HG02852 (cell line): ENCODE measurements at regions not wholly inside any gene's neighbourhood (a gene's known extent, or its start where the extent isn't known, plus 50 kb on each side); places are given as distances from the start of the nearest gene placed in this dataset.
"Not testable (repeated sequence)": the region's sequence is repeated elsewhere in the genome, so short reads cannot be mapped to it uniquely, and the experiment has no call there.

Source experiments
- ATAC-seq: cut with Tn5 transposase; IDR thresholded peaks from one replicate; pipeline ENCODE4 v1.9.1; 2021; ENCODE audit warnings: mild to moderate bottlenecking, moderate library complexity; ENCODE audit not compliant: unreplicated experiment

- no peak for ATAC-seq
Measured at GRCh38 chr7:81296726-81297125, 377.9 kb upstream of the SEMA3C start.

- no peak for ATAC-seq
Measured at GRCh38 chr7:81294897-81295515, 376.2 kb upstream of the SEMA3C start.

GRCh38 chr7:81293806-81294205 is 375.0 kb upstream of the SEMA3C start:
- no peak for ATAC-seq

GRCh38 chr7:81286754-81287153 is 367.9 kb upstream of the SEMA3C start:
- not testable (repeated sequence) for ATAC-seq

GRCh38 chr7:81285142-81285871 is 366.5 kb upstream of the SEMA3C start:
- no peak for ATAC-seq

- ATAC-seq = no peak
Measured at GRCh38 chr7:81284576-81284975, 365.7 kb upstream of the SEMA3C start.

- no peak for ATAC-seq
Measured at GRCh38 chr7:81280531-81280930, 361.7 kb upstream of the SEMA3C start.

GRCh38 chr7:81277691-81278090 is 358.8 kb upstream of the SEMA3C start:
- no peak for ATAC-seq

GRCh38 chr7:81273601-81274397 is 354.9 kb upstream of the SEMA3C start:
- no peak for ATAC-seq

GRCh38 chr7:81272176-81272575 is 353.3 kb upstream of the SEMA3C start:
- no peak for ATAC-seq

- ATAC-seq = no peak
Measured at GRCh38 chr7:81268551-81268950, 349.7 kb upstream of the SEMA3C start.

- no peak for ATAC-seq
Measured at GRCh38 chr7:81267508-81267907, 348.7 kb upstream of the SEMA3C start.

- ATAC-seq = no peak
Measured at GRCh38 chr7:81264116-81264515, 345.3 kb upstream of the SEMA3C start.

GRCh38 chr7:81260152-81260551 is 341.3 kb upstream of the SEMA3C start:
- no peak for ATAC-seq

GRCh38 chr7:81256991-81257390 is 338.1 kb upstream of the SEMA3C start:
- ATAC-seq = no peak

GRCh38 chr7:81248420-81248819 is 329.6 kb upstream of the SEMA3C start:
- no peak for ATAC-seq

GRCh38 chr7:81247364-81247763 is 328.5 kb upstream of the SEMA3C start:
- ATAC-seq = not testable (repeated sequence)

GRCh38 chr7:81245353-81245752 is 326.5 kb upstream of the SEMA3C start:
- ATAC-seq = no peak

- ATAC-seq = no peak
Measured at GRCh38 chr7:81244224-81244623, 325.4 kb upstream of the SEMA3C start.

GRCh38 chr7:81236560-81236959 is 317.7 kb upstream of the SEMA3C start:
- ATAC-seq = no peak

GRCh38 chr7:81235997-81236396 is 317.1 kb upstream of the SEMA3C start:
- no peak for ATAC-seq

GRCh38 chr7:81234896-81235295 is 316.0 kb upstream of the SEMA3C start:
- ATAC-seq = no peak
